ENCODE measurements at regions not wholly inside any gene's neighbourhood (a gene's known extent, or its start where the extent isn't known, plus 50 kb on each side); places are given as distances from the start of the nearest gene placed in this dataset.

DNA sequence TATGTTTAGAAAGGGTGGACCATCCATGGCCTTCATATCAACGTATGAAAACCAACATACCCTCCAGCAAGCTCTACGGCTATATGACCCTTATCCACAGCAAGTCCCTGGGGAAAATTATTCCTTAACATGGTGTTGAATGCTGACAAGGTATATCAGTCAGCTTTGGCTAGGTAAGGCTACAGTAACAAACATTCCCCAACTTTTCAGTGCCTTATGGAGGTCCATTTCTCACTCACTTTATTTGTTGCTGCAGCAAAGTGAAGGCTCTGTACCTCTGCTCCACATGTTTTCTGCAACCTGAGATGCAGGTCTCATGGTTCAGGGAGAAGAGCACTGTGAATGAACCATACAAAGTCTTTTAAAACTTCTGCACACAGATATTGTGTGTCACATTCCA is 83.8 kb upstream of the TOX3 start:
- TF ChIP-seq, protein P1, sequence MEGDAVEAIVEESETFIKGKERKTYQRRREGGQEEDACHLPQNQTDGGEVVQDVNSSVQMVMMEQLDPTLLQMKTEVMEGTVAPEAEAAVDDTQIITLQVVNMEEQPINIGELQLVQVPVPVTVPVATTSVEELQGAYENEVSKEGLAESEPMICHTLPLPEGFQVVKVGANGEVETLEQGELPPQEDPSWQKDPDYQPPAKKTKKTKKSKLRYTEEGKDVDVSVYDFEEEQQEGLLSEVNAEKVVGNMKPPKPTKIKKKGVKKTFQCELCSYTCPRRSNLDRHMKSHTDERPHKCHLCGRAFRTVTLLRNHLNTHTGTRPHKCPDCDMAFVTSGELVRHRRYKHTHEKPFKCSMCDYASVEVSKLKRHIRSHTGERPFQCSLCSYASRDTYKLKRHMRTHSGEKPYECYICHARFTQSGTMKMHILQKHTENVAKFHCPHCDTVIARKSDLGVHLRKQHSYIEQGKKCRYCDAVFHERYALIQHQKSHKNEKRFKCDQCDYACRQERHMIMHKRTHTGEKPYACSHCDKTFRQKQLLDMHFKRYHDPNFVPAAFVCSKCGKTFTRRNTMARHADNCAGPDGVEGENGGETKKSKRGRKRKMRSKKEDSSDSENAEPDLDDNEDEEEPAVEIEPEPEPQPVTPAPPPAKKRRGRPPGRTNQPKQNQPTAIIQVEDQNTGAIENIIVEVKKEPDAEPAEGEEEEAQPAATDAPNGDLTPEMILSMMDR (IDR thresholded peaks at IDR 0.05), result no peak
- TF ChIP-seq POLR2A (IDR thresholded peaks at IDR 0.05), result no peak
